ENCODE measurements at regions not wholly inside any gene's neighbourhood (a gene's known extent, or its start where the extent isn't known, plus 50 kb on each side); places are given as distances from the start of the nearest gene placed in this dataset.
"Not testable (repeated sequence)": the region's sequence is repeated elsewhere in the genome, so short reads cannot be mapped to it uniquely, and the experiment has no call there.

- Histone ChIP-seq H3K27me3 (ENCODE audit: control insufficient read depth, insufficient read depth, low read length) (no peaks in the 10 kb centered on the region), H3K4me3 (ENCODE audit: low read depth, low read length) (no peak overlapping the region), H3K36me3 (ENCODE audit: control insufficient read depth, insufficient read depth, low read length) (no peaks in the 10 kb centered on the region)
- ChIA-PET CTCF (no interaction called here), POLR2A (no interaction called here)
- DNase-seq (ENCODE audit: low read depth): no peak
- TF ChIP-seq, protein P1, sequence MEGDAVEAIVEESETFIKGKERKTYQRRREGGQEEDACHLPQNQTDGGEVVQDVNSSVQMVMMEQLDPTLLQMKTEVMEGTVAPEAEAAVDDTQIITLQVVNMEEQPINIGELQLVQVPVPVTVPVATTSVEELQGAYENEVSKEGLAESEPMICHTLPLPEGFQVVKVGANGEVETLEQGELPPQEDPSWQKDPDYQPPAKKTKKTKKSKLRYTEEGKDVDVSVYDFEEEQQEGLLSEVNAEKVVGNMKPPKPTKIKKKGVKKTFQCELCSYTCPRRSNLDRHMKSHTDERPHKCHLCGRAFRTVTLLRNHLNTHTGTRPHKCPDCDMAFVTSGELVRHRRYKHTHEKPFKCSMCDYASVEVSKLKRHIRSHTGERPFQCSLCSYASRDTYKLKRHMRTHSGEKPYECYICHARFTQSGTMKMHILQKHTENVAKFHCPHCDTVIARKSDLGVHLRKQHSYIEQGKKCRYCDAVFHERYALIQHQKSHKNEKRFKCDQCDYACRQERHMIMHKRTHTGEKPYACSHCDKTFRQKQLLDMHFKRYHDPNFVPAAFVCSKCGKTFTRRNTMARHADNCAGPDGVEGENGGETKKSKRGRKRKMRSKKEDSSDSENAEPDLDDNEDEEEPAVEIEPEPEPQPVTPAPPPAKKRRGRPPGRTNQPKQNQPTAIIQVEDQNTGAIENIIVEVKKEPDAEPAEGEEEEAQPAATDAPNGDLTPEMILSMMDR (IDR thresholded peaks at IDR 0.05; ENCODE audit: insufficient read depth, low read depth, low read length): no peak
Observed at GRCh38 chr1:232143315-232143886, 486.5 kb downstream of the SIPA1L2 start.

- POLR2A ChIA-PET: interaction anchor here (0.6 kb wide), 1 partner anchor 11 kb away, joined by 3 read pairs; no protein-coding TSS in a partner anchor
- TF ChIP-seq, protein P1 (IDR thresholded peaks at IDR 0.05; ENCODE audit: insufficient read depth, low read depth, low read length): no peak
- no peak overlapping the region for H3K4me3 ChIP-seq (ENCODE audit: low read depth, low read length)
Observed at GRCh38 chr1:232142403-232143314, 487.3 kb downstream of the SIPA1L2 start.

DNA sequence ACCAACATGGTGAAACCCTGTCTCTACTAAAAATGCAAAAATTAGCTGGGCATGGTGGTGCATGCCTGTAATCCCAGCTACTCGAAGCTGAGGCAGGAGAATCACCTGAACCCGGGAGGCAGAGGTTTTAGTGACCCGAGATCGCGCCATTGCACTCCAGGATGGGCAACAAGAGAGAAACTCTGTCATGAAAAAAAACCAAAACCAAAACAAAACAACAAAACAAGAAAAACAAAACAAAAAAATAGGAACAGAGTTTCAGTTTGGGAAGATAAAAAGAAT lies 488.8 kb downstream of the SIPA1L2 start:
- DNase-seq (ENCODE audit: low read depth); H3K4me3 ChIP-seq (ENCODE audit: low read depth, low read length); H3K36me3 ChIP-seq (ENCODE audit: control insufficient read depth, insufficient read depth, low read length); POLR2A ChIA-PET; H3K27me3 ChIP-seq (ENCODE audit: control insufficient read depth, insufficient read depth, low read length); CTCF ChIA-PET: not testable (repeated sequence)

More at GRCh38 chr1:232142403-232143314, 487.3 kb downstream of the SIPA1L2 start:
- CTCF ChIA-PET: no interaction called here
- Histone ChIP-seq H3K36me3 (ENCODE audit: control insufficient read depth, insufficient read depth, low read length) (no peaks in the 10 kb centered on the region), H3K27me3 (ENCODE audit: control insufficient read depth, insufficient read depth, low read length) (no peaks in the 10 kb centered on the region)
- peak; percentile 77 for DNase-seq (ENCODE audit: low read depth)

DNA sequence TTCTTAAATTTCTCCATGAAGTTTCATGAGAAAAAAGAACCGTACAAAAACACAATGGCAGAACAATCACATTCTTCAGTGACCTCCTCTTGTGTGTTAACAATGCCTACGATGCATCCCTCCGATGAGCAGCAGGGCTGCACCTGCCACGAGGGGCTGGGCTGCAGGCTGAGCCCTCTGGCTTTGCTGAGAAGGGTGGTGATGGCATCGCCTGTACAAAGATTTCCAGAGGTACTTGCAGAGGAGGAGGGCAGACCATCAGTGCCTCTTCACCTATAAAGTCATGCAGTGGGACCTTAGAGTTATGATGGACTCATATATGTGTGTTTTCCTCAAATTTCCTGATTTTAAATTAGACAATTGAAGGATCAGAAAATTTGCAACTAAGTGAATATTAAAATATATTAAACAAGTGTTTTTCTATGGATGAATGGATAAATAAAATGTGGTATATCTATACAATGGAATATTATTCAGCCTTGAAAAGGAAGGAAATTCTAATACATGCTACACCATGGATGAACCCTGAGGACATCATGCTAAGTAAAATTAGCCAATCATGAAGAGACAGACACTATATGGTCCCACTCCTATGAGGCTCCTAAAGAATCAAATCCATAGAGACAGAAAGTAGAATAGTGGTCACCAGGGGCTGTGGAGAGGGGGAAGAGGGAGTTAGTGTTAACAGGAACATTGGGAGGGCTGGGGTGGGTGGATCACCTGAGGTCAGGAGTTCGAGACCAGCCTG lies 489.3 kb downstream of the SIPA1L2 start:
- TF ChIP-seq, protein P1 (IDR thresholded peaks at IDR 0.05; ENCODE audit: insufficient read depth, low read depth, low read length): no peak
- no peak overlapping the region for H3K4me3 ChIP-seq (ENCODE audit: low read depth, low read length)
- H3K27me3 ChIP-seq (ENCODE audit: control insufficient read depth, insufficient read depth, low read length): no peaks in the 10 kb centered on the region
- DNase-seq (ENCODE audit: low read depth): no peak
- POLR2A ChIA-PET: no interaction called here
- H3K36me3 ChIP-seq (ENCODE audit: control insufficient read depth, insufficient read depth, low read length): no peaks in the 10 kb centered on the region
- CTCF ChIA-PET: no interaction called here

DNA sequence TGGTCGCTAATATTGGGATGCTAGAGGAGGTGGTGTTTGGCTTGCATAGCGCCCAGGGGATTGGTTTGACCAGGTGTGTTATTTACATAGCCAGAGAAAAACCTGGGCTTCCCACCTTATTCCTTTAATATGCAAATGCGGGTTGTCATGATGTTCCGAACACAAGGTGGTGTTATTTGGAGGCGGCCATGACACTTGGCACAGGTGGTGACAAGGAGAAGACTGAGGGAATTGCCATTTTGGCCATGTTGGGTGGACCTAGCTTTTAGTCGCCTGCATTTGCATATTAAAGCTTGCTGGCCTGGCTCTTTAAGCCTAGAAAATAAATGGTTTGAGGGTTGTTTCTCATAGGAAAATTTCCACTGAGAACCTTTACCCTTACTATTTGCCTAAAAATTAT lies 490.5 kb downstream of the SIPA1L2 start:
- Histone ChIP-seq H3K36me3 (ENCODE audit: control insufficient read depth, insufficient read depth, low read length) (no peaks in the 10 kb centered on the region), H3K4me3 (ENCODE audit: low read depth, low read length) (no peak overlapping the region)
- POLR2A ChIA-PET: no interaction called here

More for the DNA sequence above, 490.5 kb downstream of the SIPA1L2 start:
- CTCF ChIA-PET: no interaction called here
- TF ChIP-seq, protein P1 (IDR thresholded peaks at IDR 0.05; ENCODE audit: insufficient read depth, low read depth, low read length): no peak
- no peak for DNase-seq (ENCODE audit: low read depth)
- H3K27me3 ChIP-seq (ENCODE audit: control insufficient read depth, insufficient read depth, low read length): no peaks in the 10 kb centered on the region
